ENCODE measurements at regions not wholly inside any gene's neighbourhood (a gene's known extent, or its start where the extent isn't known, plus 50 kb on each side); places are given as distances from the start of the nearest gene placed in this dataset.
A peak's percentile ranks its signal among the peaks of the same experiment; 100 is the strongest.
"Not testable (repeated sequence)": the region's sequence is repeated elsewhere in the genome, so short reads cannot be mapped to it uniquely, and the experiment has no call there.

DNA sequence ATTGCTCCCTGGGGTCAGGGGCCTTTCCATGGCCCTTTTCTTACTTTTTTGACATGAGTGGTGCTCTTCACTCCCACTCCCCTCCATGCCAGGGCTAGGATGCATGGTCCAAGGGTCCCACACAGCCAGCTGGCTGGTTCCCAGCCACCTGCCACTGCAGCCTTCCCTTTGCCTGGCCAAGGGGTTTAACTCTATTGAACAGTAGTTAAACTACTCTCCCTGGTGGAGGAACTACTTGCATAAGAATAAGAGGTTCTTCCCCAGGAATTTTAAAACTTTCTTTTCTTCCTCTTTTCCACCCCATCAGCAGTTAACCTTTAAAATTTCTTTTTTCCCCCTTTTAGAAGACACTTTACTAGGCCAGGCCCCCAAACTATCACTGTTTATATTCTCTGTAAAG is 1532.8 kb upstream of the ACO1 start:
- DNase-seq (ENCODE audit: low read depth), result no peak

DNA sequence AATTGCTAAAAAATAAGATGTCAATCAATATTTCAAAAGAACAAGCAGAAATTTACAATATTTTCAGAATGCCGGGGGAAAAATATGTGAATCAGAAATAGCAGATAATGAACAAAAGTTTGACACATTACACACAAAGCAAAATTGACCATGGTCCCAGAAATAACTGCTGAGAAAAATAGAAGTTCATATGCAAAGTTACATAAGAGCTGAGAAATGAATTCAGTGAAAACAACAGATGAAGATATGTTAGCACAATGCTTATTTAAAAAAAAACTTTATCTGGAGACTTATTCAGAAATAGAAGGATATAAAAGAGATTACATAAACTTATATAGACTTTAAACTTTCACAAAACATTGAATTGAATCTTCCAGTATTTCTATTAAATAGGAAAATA is 1483.7 kb upstream of the ACO1 start:
- DNase-seq (ENCODE audit: low read depth), result no peak

DNA sequence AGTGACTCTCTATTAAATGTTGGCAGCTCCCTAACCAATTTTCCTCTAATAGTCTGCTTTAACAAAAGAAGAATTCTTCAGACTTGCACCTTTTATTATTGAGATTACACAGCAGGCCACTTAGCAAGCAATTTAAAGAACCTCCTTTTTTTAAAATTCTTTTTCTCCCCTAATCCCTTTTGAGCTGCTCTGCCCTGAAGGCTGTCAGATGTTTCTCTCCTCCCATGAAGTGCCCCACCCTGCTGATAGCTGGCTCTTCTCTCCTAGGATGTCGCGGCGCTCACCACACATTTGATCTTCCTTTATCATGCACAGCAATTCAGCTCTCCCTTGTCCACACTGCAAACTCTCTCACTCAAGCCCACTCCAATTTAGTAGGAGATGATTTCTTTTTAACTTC is 1471.1 kb upstream of the ACO1 start:
- DNase-seq (ENCODE audit: low read depth), result no peak

DNA sequence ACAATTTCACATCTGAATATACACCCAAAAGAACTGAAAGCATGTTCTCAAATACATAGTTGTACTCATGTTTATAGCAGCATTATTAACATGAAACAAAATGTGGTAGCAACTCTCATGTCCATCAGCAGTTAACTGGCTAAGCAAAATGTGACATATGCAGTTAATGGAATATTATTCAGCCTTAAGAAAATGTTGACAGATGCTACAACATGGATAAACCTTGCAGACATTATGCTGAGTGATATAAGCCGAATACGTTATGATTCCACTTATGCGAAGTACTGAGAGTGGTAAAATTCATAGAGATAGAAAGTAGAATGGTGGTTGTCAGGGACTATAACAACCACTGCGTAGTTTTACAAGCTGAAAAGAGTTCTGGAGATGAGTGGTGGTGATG is 1469.0 kb upstream of the ACO1 start:
- no peak for DNase-seq (ENCODE audit: low read depth)

DNA sequence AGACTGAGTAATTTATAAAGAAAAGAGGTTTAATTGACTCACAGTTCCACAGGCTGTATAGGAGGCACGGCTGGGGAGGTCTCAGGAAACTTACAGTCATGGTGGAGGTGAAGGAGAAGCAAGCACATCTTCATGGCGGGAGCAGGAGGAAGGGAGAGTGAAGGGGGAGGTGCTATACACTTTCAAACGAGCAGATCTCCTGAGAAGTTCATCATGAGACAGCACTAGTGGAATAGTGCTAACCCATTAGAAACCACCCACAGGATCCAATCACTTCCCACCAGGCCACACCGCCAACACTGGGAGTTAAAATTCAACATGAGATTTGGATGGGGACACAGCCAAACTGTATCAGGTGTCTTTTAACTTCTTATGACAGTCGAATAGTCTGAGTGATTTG is 1459.3 kb upstream of the ACO1 start:
- no peak for DNase-seq (ENCODE audit: low read depth)

DNA sequence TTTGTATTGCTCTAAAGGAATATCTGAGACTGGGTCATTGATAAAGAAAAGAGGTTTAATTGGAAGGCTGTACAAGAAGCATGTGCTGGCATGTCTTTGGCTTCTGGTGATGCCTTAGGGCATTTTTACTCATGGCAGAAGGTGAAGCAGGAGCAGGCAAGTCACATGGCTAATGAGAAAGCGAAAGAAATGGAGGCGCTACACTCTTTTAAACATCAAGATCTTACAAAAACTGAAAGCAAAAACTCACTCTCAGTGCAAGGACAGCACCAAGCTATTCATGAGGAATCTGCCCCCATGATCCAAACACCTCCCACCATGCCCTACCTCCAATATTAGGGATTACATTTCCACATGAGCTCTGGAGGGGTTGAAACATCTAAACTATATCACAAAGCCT is 1458.8 kb upstream of the ACO1 start:
- no peak for DNase-seq (ENCODE audit: low read depth)

DNA sequence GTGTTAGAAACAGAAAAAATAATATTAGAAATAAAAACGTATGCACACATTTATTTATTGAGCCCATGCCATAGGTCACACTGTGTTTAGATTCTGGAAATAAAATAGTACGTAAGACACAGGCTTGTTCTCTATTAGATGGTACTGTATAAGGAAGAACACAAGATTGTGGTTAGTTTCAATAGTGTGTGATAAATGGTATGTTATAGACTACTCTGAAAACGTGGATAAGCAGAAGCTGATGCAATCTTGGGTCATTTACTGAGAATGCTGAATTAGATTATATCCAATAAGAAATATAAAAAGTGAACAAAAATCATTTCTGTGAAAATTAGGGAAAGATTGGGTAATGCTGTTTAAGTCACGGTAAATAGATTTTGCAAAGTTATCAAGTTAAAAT is 1456.4 kb upstream of the ACO1 start:
- no peak for DNase-seq (ENCODE audit: low read depth)

DNA sequence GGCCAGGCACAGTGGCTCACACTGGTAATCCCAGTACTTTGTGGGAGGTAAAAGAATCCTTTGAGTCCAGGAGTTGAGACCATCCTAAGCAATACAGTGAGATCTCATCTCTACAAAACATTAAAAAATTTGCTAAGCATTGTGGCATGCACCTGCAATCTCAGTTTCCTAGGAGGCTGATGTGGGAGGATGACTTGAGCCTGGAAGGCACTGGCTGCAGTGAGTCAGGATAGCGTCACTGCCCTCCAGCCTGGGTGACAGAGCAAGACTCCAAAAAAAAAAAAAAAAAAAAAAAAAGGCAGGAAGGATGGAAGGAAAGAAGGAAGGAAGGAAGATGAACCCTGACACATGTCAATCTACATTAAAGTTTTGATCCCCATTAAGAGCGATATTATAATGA is 1452.2 kb upstream of the ACO1 start:
- DNase-seq (ENCODE audit: low read depth), result no peak

DNA sequence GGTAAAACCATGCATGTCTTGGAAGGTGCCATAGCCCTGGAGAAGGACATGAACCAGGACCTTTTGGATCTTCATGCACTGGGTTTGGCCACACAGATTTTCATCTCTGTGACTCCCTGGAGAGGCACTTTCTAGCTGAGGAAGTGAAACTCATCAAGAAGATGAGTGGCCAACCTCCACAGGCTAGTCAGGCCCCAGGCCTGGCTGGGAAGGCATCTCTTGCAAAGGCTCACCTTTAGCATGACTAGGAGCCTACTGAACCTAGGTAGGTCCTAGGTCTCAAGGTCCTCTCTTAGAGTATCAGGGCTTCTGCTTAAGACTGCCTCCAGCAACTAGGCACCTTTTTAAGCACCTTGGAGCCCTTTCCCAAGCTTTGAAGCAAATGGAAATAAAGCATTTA is 1448.7 kb upstream of the ACO1 start:
- DNase-seq (ENCODE audit: low read depth), result no peak

DNA sequence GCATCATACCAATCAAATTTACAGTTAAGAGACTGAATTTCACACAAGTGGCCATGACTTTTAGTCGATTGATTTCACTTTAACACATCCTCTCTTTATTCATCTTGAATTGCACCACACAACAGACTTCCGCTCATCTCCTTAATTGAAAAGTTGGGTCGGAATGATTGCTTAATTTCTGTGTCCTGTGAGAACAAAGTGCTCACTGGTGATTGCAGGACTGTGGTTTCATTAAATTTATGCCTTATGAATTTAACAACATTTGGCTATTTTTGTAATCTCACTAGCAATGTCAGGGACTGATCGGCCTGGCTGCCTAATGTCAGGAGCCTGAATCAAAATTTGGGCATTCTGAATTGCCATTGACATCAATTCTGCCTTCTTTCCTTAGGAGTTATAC is 1447.3 kb upstream of the ACO1 start:
- no peak for DNase-seq (ENCODE audit: low read depth)

DNA sequence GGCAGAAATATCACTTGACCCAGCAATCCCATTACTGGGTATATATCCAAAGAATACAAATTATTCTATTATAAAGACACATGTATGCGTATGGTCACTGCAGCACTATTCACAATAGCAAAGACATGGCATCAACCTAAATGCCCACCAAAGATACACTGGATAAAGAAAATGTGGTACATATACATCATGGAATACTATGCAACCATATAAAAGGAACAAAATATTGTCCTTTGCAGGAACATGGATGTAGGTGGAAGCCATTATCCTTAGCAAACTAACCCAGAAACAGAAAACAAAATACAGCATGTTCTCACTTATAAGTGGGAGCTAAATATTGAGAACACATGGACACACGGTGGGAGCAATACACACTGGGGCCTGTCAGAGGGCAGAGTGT is 1441.6 kb upstream of the ACO1 start:
- not testable (repeated sequence) for DNase-seq (ENCODE audit: low read depth)

DNA sequence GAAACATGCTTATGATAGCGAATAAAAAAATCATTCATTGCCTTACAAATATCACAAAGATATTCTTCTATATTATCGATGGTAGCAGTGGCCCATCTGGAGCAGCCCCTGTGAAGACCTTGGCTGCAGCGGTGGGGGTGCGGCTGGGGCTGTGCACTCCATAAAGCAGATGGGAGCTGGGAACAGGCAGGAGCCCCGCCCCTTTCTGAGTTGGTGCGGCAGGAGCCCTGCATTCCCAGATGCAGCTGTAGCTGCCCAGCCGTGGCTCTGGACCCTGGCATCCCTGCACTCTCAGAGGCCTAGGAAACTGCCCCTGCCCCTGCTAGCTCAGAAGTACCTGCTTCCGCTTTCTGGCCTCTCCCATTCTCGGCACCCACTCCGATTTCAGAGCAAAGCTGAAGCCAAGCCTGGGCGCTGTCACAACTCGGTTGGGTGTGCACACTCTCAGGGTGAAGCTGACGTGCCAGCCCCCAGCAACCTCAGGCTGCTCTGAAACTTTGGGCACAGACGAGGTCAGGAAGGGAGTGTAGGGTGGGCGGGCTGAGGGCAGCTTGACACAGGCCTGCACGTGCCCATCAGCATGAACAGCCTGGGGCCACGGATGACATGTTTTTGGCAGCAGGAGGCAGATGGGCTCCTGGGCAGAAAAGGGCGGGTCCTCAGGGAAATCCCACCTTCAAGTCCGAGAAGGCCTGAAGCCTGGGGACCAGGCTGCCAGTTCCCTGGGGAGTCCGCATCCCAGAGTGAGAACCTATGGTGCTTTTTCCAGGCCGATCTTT is 1440.8 kb upstream of the ACO1 start:
- DNase-seq (ENCODE audit: low read depth), result no peak

DNA sequence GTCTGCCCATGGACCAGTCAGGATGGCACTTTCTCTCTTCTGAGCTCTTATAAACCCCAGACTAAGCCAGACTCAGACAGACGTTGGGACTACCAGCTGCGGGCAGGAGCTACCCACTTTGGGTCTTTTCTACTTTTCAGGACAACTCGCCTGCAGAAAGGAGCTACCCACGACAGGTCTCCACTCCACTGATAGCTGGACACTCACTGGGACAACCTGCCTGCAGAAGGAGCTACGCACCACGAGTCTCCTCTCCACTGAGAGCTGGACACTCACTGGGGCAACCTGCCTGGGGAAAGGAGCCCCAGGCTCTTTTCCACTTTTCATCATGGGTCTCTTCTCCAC is 1440.2 kb upstream of the ACO1 start:
- DNase-seq (ENCODE audit: low read depth), result no peak

DNA sequence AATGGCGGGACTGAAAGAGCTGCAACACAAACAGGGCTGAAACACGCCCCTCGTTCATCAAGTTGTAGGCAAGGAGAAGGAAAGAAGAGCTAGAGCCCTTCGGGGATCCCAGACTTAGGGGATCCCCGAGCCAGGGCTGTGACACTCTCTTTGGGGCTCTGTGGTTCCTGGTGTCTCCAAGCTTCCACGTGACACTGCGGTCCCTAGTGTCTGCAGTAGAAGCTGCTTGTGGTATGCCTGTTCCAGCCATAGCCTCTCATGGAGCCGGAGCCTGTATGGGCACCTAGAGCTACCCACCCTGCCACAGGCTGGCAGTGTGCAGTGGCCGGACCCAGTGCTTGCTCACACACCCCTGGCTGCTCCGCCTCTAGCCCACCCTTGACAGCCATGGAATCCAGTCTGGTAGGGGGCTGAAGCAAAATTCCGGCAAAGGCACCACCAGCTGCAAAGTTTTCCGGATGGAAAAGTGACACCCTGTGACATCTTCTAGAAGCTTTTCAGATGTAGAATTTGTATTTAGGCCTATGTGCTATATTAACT is 1439.6 kb upstream of the ACO1 start:
- no peak for DNase-seq (ENCODE audit: low read depth)

DNA sequence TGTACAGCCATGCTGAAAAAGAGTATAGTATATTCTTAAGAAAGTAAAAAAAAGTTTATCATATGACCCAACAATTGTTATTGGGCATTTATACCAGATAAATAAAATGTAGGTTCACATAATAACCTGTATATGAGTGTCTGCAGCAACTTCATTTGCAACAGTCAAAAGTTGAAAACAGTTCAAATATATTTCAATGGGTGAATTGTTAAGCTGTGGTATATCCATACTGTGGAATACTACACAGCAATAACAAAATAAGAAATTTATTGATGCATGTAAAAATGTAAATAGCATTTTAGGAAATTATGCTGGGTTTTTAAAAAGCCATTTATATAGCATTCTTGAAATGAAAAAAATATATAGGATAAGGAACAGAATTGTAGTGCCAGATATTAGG is 1420.1 kb upstream of the ACO1 start:
- DNase-seq (ENCODE audit: low read depth), result no peak

DNA sequence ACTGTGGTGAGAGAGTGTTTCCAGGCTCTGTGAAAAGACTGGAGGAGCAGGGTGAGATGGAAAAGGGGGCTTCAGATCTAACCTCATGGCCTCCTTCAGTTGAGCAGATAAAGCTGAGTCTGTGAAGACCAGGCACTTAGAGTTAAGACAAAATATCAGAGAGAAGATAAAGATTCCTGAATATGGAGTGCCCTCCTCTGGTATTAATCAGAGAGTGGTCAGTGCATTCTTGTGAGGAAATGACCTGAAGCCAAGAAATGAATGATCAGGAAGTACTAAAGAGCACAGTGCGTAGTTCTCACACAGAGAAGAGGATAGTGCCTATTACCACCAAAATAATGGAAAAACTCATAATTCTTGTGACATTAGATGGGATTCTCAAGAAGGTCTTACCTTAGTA is 1417.0 kb upstream of the ACO1 start:
- peak; percentile 16 for DNase-seq (ENCODE audit: low read depth)

DNA sequence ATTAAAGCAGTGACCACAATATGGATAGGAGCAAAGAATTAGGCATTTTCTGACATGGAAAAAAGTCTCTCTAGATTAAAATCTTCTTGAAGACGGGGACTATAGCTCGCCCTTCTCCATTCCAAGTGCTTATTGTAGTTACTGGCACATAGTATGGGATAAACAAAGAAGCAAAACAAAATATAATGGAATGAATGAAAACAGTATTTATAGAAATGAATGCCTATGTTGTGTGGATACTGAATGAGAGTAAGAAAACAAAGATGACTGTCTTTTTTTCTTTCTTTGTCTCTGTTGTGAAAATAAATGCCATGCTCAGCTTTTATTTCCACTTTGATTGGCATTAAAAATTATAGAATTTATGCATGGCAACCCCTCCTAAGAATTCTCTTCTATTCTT is 1414.3 kb upstream of the ACO1 start:
- no peak for DNase-seq (ENCODE audit: low read depth)

DNA sequence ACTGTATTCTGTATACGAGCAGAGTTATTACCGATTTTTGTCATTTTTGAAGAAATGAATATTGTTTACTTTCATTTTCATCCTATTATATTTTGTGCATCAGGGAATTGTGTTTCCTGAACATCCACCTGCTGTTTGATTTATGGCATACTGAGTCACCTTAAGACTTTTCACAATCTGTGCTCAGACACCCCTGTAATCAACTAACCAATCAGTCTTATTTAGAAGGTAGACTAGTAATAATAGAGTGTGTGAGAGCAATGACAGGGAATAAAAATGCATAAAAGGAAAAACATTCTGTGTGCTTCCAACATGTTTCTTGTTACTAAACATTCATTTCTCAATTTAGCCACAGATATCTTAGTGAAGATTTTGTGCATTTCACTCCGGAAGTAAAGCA is 1413.6 kb upstream of the ACO1 start:
- no peak for DNase-seq (ENCODE audit: low read depth)

DNA sequence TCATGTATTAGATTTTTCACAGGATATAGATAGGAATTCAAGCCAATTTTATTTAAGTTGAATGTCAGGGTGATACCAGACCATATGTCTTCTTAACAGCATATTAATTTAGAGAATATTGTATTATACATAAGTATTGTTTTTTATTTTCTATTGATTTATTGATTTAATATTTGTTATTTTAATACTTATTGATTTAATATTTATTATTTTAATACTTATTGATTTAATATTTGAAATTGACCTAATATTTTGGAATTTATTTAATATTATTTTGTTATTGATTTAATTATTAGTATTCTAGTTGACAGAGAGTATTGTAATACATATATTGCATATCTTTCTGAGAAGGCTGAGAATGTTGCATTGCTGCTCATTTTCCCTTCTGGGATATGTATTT is 1411.8 kb upstream of the ACO1 start:
- DNase-seq (ENCODE audit: low read depth), result no peak

DNA sequence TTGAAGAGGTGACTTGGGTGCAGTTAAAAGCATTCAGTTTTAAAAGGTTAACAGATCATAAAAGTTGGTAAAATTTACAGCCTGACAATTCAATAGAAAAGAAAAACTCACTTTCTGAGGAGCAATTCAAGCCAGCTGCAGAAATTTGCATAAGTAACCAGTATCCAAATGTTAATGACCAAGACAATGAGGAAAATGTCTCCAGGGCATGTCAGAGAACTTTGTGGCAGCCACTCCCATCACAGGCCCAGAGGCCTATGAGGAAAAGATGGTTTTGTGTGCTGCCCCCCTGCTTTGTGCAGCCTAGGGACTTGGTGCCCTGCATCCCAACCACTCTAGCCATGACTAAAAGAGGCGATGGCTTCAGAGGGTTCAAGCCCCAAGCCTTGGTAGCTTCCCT is 1406.5 kb upstream of the ACO1 start:
- DNase-seq (ENCODE audit: low read depth), result no peak

DNA sequence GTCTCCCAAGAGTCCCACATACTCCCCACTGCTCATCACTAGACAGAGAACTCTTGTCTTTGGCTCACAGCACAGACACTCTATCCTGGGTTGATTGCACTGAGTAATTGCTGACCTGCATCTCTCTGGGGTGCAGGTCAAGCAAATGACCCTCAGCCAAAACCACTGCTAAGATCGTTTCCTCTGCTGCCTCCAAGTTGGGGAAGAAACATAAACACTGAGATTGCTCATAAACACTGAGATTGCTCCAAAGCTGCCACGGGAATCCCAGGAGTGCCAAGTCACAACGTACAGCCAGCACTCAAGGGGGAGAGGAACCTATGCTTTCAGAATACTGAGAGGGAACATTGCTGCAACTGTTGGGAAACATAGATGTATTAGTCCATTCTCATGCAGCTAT is 1402.1 kb upstream of the ACO1 start:
- DNase-seq (ENCODE audit: low read depth), result no peak

DNA sequence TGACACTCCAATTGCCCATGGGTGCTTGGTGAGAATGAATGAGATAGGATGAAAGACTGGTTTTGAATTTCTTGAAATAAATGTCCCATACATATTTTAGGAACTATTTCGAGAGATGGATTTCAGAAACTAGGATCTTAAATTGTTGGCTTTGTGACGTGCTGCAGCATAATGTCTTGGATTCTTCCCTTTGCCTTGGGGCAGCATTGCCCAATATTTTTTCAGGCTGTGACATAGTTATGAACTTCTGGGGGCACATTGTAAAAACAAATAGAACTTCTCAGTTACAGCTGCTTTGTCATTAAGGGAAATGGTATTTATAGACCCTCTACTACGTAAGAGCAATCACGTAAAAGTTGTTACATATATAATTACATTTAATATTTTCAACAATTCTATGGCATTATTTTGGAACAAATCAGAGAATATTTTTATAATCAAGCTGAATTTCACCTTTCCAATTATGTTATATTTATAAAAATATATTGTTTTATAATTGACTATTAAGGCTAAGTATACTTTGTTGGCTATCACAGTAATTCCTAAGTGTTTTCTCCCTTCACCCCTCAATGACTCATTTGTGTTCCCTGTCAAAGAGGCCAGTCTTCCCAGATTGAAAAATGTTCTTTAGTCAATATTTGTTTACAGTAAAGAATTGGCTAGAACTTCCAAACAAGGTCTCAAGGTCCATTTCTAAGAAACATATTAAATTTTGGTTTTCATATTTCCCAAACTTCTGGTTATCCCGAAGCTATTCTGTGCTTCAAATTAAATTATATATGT is 1388.3 kb upstream of the ACO1 start:
- DNase-seq (ENCODE audit: low read depth), result no peak

DNA sequence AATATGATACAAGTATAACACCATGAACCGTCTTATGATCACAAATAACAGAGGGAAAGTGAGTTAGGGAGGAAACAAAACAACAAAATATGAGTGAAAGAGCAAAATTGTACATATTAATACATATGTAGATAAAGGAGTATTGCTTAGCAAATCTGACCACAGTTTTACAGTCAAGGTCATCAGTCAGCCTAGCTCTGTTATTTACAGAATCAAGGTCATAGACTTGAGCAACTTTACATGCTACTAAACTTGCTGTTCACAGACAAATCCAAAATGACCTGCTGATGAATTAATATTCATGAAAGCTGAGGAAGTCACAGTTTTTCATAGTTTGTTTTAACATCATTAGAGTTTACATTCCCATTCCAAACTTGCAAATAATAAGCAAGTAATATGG is 1387.7 kb upstream of the ACO1 start:
- no peak for DNase-seq (ENCODE audit: low read depth)

Data from myocyte (in vitro differentiated cells).